Stimulated activated naive B cell treated with anti-CD40 and anti-IgM and Interleukin-4, amounts not matched to agents 10 μg/mL and 1 μg/mL and 100 μg/mL, for 72 hours (primary cell): ENCODE measurements at regions not wholly inside any gene's neighbourhood (a gene's known extent, or its start where the extent isn't known, plus 50 kb on each side); places are given as distances from the start of the nearest gene placed in this dataset.

Experiments
- ATAC-seq, 2 donors: fragments of 150-1000 bp; cut with Tn5 transposase; replicated peaks; 2 replicates each; pipeline ENCODE4 v1.10.0; 2021; ENCODE audit warnings: moderate library complexity in 1 of 2
- DNase-seq: peaks from one replicate; pipeline ENCODE4 v3.0.0; 2021
- H3K27ac Mint-ChIP-seq: one replicate; pipeline ENCODE4 v1.8.0; 2022; ENCODE audit warnings: mild to moderate bottlenecking, mixed read lengths
- H3K27me3 Mint-ChIP-seq, 2 donors: one replicate each; pipeline ENCODE4 v1.8.0; 2022; ENCODE audit warnings: mixed read lengths in 2 of 2
- H3K36me3 Mint-ChIP-seq, 2 donors: one replicate each; pipeline ENCODE4 v1.8.0; 2022; ENCODE audit warnings: mixed read lengths in 2 of 2, mild to moderate bottlenecking in 1 of 2
- H3K4me1 Mint-ChIP-seq, 2 donors: one replicate each; pipeline ENCODE4 v1.8.0; 2022; ENCODE audit warnings: mixed read lengths in 2 of 2, mild to moderate bottlenecking in 1 of 2
- H3K4me3 Mint-ChIP-seq, 2 donors: one replicate each; pipeline ENCODE4 v1.8.0; 2022; ENCODE audit warnings: mild to moderate bottlenecking in 2 of 2, mixed read lengths in 2 of 2, moderate library complexity in 1 of 2
- H3K9me3 Mint-ChIP-seq, 2 donors: one replicate each; pipeline ENCODE4 v1.8.0; 2022; ENCODE audit warnings: mixed read lengths in 2 of 2, mild to moderate bottlenecking in 1 of 2

DNA sequence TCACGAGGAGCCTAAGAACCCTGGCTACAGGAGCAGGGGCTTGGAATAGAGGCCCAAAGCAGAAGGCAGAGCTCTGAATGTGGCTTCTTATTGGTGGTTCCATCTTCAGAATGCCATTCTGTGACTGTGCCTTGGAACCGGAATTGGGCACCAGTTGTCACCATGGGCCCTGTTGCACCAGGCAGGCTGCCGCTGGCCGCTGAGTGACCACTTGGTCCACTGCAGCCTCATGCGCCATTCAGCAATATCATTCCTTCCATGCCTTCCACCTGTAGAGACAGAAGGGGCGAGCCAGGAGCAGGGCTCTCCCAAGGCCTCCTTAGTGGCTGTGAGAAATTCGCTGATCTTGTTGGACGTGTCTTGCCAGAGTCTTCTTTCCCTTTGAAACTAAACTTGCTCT is 270.3 kb upstream of the CHD6 start:
- Mint-ChIP-seq H3K27me3 (peaks cover 3 to 8% of the 10 kb centered on the region in 2 donors), H3K36me3 (no peaks in the 10 kb centered on the region), H3K4me3 (no peak overlapping the region), H3K27ac (no peak overlapping the region), H3K9me3 (no peaks in the 10 kb centered on the region), H3K4me1 (no peaks in the 10 kb centered on the region)
- ATAC-seq = no peak
- no peak for DNase-seq

DNA sequence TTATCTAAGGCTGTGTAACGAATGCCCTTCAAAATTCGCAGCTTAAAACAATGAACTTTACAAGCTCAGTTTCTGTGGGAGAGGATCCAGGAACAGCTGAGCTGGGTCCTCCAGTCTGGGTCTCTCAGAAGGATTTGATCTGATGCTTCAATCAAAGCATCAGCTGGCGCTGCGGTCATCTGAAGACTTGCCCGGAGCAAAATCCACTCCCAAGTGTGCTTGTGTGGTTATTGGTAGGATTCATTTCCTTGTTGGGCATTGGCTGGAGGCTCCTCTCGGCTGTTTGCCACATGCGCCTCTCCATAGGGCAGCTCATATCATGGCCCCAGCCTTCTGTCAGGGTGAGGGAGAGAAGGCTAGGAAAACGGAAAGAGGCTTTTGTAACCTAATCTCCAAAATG is 269.3 kb upstream of the CHD6 start:
- H3K36me3 Mint-ChIP-seq = no peaks in the 10 kb centered on the region
- no peak for ATAC-seq
- DNase-seq = no peak
- H3K27me3 Mint-ChIP-seq = peaks cover 3 to 8% of the 10 kb centered on the region in 2 donors
- H3K4me3 Mint-ChIP-seq = no peak overlapping the region
- no peaks in the 10 kb centered on the region for H3K9me3 Mint-ChIP-seq
- no peak overlapping the region for H3K27ac Mint-ChIP-seq
- no peaks in the 10 kb centered on the region for H3K4me1 Mint-ChIP-seq

DNA sequence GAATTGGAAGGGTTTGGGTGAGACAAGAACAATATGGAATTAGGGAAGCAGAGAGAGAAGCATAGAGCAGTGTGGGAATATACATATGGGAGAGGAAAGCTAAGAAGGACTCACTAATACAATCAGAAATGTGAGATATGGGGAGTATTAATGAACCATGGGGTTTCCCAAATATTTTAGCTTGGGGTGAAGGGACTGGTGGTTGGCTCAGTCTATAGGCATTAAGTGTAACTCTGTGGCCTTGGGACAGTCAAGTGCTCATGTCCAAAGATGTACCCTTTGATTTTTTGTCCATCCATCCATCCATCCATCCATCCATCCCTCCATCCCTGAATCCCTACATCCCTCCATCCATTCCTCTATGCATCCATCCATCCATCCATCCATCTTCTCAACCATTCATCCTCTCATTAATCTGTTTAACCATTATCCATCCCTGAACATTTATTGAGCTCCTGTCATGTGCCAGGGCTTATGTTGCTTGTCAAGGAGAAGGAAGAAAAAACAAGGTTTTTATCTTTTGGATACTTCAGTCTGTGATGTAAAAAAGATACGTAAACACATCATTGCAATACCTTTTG is 263.4 kb upstream of the CHD6 start:
- no peak for ATAC-seq
- Mint-ChIP-seq H3K9me3 (no peaks in the 10 kb centered on the region), H3K27ac (no peak overlapping the region), H3K27me3 (peaks cover 3 to 8% of the 10 kb centered on the region in 2 donors), H3K4me1 (no peaks in the 10 kb centered on the region), H3K36me3 (no peaks in the 10 kb centered on the region), H3K4me3 (no peak overlapping the region)
- DNase-seq = no peak

DNA sequence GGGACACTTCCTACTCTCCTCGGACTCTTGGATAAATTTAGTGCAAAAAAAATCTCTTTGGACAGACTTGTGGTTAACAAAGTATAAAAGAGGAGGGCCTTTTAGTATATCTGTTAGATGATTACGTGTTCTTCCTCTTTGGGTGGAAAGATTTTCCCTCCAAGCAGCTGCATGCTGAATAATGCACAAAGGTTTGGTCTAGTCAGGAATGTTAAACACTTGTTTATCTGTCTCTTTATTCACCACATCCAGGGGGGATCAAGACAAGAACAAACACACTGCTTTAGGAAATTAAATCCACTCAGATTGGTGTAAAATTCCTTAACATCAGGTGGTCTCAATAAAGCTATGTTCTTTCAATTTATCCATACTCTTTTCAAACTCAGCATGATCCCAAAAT is 260.9 kb upstream of the CHD6 start:
- Mint-ChIP-seq H3K4me3 (no peak overlapping the region), H3K9me3 (no peaks in the 10 kb centered on the region), H3K36me3 (no peaks in the 10 kb centered on the region), H3K4me1 (no peaks in the 10 kb centered on the region), H3K27ac (no peak overlapping the region), H3K27me3 (peaks cover 0 to 3% of the 10 kb centered on the region in 2 donors)
- no peak for ATAC-seq
- DNase-seq = no peak

DNA sequence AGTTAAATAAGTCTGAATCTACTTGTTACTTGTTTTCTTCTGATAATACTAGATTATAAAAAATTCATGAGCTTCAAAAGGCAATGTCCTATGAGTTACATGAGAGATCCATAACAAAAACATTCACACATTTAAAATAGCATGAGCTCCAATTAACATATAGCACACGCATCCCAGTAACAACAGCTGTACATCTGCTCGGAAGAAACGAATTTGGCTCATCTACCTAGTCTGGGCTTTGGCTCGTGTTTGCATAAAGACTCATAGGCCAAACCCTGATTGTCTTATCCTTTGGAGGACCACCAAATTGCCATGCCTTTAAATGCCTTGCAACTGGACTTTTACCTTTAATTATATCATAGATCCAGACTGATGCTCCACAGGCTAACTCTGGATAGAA is 259.7 kb upstream of the CHD6 start:
- no peak for DNase-seq
- no peak overlapping the region for H3K4me3 Mint-ChIP-seq
- no peaks in the 10 kb centered on the region for H3K36me3 Mint-ChIP-seq
- no peak for ATAC-seq
- H3K4me1 Mint-ChIP-seq = no peaks in the 10 kb centered on the region
- H3K27me3 Mint-ChIP-seq = no peaks in the 10 kb centered on the region
- no peaks in the 10 kb centered on the region for H3K9me3 Mint-ChIP-seq
- H3K27ac Mint-ChIP-seq = no peak overlapping the region

DNA sequence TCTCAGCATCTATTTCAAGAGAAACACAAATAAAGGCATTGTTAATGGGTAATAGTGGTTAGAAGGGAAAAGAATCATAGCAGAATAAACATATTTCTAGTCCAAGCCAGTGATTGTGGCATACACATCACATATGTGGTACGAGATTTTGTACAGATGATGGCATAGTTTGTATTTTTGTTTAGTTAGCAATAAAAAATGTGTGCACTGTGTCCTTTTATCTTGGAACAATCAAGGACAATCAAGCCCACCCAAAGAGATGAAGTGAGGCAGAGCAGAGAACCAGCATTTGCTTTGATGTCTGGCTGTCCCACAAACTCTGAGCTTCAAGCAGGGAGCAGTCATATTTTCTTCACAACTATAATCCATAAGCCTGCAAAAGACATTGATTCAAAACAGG is 256.5 kb upstream of the CHD6 start:
- no peaks in the 10 kb centered on the region for H3K27me3 Mint-ChIP-seq
- H3K9me3 Mint-ChIP-seq = peaks cover under 1 to 3% of the 10 kb centered on the region in 2 donors
- DNase-seq (no peak), ATAC-seq (no peak)
- H3K36me3 Mint-ChIP-seq = peaks cover 0 to 2% of the 10 kb centered on the region in 2 donors
- no peak overlapping the region for H3K27ac Mint-ChIP-seq
- no peak overlapping the region for H3K4me3 Mint-ChIP-seq
- H3K4me1 Mint-ChIP-seq = no peaks in the 10 kb centered on the region

DNA sequence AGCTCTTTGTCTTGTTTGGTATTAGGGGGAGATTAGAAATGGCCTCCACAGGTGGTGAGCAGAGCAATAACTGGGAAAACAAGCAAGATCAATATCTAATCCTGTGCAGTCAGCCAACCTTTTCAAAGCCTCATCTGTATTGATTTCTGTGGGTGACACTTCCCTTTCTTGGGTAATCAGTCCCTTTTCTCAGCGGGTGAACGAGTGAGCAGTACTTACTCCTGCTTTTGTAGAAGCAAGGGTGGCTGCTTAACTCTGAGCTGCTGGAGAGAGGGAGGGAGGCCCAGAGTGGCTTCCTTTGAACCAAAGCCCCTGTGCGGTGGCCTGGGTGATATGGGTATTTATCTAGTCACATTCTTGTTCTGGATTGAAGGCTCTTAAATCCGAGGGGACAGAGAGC is 254.8 kb upstream of the CHD6 start:
- H3K4me3 Mint-ChIP-seq = no peak overlapping the region
- ATAC-seq (no peak), DNase-seq (no peak)
- H3K4me1 Mint-ChIP-seq = no peaks in the 10 kb centered on the region
- H3K27me3 Mint-ChIP-seq = no peaks in the 10 kb centered on the region
- peaks cover 0 to 2% of the 10 kb centered on the region in 2 donors for H3K36me3 Mint-ChIP-seq
- H3K9me3 Mint-ChIP-seq = peaks cover 5 to 8% of the 10 kb centered on the region in 2 donors
- H3K27ac Mint-ChIP-seq = no peak overlapping the region

DNA sequence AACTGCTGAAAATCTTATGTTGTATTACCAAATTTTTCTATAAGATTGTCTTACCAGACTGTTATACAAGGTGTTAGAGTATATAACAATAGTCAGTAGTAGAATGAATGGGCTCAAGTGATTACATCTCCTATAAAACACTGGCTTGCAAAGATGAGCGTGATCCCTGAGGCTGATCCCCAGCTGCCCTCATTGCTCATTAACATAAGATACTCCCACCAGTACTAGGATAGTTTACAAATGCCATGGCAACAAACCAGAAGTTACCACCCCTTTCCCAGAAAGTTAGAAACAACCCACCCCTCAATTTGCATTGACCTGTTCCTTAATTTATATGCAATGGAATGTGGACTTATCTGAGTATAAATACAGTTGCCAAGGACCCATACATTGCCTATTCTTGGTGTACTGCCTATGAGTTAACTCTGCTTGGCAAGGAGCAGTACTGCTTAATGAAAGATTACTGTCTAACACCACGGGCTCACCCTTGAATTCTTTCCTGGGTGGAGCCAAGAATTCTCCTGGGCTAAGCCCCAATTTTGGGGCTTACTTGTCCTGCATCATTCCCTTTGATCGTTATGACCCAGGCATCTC is 252.8 kb upstream of the CHD6 start:
- ATAC-seq = no peak
- no peak overlapping the region for H3K27ac Mint-ChIP-seq
- no peaks in the 10 kb centered on the region for H3K27me3 Mint-ChIP-seq
- peaks cover 10 to 13% of the 10 kb centered on the region in 2 donors for H3K9me3 Mint-ChIP-seq
- no peaks in the 10 kb centered on the region for H3K4me1 Mint-ChIP-seq
- no peak for DNase-seq
- no peak overlapping the region for H3K4me3 Mint-ChIP-seq
- H3K36me3 Mint-ChIP-seq = peaks cover 0 to 2% of the 10 kb centered on the region in 2 donors

DNA sequence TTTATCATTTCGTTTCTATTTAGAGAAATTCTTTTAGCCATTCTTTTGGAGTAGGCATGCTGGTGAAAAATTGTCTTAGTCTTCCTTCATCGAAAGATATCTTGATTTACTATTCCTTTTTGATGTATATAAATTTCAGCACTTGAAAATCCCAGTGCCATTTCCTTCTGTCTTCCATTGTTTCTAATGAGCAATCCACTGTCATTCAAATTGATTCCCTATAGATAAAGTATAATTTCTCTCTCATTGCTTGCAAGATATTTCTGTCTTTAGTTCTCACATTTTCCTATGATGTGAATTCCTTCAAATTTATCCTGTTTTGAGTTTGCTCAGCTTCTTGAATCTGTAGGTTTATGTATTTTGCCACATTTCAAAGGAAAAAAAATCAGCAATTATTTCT is 251.1 kb upstream of the CHD6 start:
- Mint-ChIP-seq H3K27me3 (peaks cover 0 to 5% of the 10 kb centered on the region in 2 donors), H3K4me1 (no peaks in the 10 kb centered on the region), H3K27ac (no peak overlapping the region), H3K4me3 (no peak overlapping the region), H3K36me3 (peaks cover 0 to 2% of the 10 kb centered on the region in 2 donors), H3K9me3 (peaks cover 13% of the 10 kb centered on the region in 2 donors)
- DNase-seq (no peak), ATAC-seq (no peak)

DNA sequence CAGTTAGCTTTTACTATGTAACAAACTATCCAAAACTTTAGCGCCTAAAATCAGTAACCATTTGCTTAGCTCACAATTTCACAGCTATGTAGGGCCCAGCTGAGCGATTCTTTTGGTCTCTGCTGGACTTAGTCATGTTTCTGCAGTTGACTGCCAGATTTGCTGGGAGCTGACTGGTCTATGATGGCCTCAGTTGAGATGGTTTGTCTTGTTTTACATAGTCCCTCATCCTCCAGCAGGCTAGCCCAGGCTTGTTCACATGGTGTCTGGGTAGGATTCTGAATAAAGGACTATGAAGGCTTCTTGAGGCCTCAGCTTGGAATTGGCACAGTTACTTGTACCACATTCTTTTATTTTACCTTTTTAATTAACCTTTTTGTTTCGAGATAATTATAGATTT is 247.8 kb upstream of the CHD6 start:
- ATAC-seq (no peak), DNase-seq (no peak)
- no peak overlapping the region for H3K27ac Mint-ChIP-seq
- H3K4me1 Mint-ChIP-seq = no peaks in the 10 kb centered on the region
- H3K9me3 Mint-ChIP-seq = peaks cover 13% of the 10 kb centered on the region in 2 donors
- H3K4me3 Mint-ChIP-seq = no peak overlapping the region
- H3K27me3 Mint-ChIP-seq = peaks cover 0 to 11% of the 10 kb centered on the region in 2 donors
- no peaks in the 10 kb centered on the region for H3K36me3 Mint-ChIP-seq

DNA sequence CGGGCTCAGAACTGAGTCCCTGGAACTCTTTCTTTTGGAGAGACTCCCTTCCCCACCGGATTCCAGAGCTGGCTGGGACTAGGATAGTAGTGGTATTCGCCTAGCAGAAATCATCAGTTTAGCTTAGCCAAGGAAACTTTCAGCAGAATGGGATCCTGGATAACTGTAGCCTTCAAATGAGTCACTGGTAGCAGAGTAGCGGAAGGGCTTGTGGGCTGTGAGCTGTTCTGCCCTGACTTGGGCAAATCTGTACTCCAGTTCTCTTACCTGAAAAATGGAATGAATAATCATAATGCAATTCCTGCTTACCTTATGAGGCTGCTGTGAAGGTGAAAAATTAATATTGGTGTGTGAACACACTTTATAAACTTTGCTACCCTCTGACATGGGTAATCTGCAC is 244.3 kb upstream of the CHD6 start:
- ATAC-seq (no peak), DNase-seq (no peak)
- Mint-ChIP-seq H3K27me3 (peaks cover 0 to 11% of the 10 kb centered on the region in 2 donors), H3K27ac (no peak overlapping the region), H3K36me3 (no peaks in the 10 kb centered on the region), H3K4me1 (no peaks in the 10 kb centered on the region), H3K9me3 (peaks cover under 1 to 8% of the 10 kb centered on the region in 2 donors), H3K4me3 (no peak overlapping the region)

DNA sequence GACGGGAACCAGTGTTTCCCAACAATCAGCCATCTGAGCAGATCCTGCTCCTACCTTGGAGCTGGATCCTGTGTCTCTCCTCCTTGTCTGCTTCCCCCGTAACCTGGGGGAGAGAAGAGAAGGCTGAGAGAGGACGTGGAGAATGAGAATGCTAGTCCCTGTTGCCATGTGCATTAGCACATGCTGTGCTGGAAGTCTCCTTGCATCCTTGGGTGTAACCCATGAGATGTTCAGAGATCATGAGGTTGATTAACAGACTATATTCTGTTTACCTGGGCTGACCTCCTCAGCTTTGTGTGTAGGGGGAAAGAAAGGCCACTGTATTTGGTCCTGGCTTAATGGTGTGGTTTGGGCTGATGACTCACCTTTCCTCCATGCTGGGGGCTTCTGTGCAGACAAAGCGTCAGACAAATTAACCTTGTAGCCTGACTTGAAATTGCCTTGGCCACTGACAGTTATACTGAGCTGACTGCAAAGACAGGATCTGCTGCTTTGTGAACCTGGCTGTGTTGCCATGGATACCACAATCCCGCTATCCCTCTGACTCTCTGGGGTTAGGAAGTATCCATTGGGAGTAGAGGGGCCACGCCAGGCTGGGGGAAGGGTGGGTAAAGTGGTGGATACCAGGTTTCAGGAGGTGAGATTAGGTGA is 243.7 kb upstream of the CHD6 start:
- no peak for ATAC-seq
- Mint-ChIP-seq H3K27ac (no peak overlapping the region), H3K4me1 (no peaks in the 10 kb centered on the region), H3K36me3 (no peaks in the 10 kb centered on the region), H3K27me3 (peaks cover 0 to 11% of the 10 kb centered on the region in 2 donors), H3K9me3 (peaks cover 0 to 9% of the 10 kb centered on the region in 2 donors), H3K4me3 (no peak overlapping the region)
- no peak for DNase-seq

DNA sequence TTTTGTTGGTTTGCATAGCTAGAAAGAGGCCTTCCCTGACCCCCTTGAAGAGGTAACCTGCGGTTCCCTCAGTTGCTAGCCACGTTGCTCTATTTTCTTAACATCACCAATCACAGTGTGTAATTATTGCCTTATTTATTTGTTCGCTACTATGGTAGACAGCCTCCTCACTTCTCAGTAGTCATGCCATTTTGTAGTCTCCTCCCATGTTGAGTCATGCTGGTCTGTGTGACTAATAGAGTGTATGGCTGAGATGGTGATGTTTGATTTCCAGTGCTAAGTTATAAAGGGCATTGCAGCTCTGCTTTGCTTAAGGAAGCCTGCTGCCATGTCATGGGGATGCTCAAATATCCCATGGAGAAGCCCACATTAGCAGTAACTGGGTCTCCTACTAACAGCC is 236.6 kb upstream of the CHD6 start:
- DNase-seq (no peak), ATAC-seq (no peak)
- Mint-ChIP-seq H3K4me3 (no peak overlapping the region), H3K4me1 (no peaks in the 10 kb centered on the region), H3K27me3 (peaks cover 7 to 10% of the 10 kb centered on the region in 2 donors), H3K27ac (no peak overlapping the region), H3K36me3 (no peaks in the 10 kb centered on the region), H3K9me3 (peaks cover 0 to 4% of the 10 kb centered on the region in 2 donors)

DNA sequence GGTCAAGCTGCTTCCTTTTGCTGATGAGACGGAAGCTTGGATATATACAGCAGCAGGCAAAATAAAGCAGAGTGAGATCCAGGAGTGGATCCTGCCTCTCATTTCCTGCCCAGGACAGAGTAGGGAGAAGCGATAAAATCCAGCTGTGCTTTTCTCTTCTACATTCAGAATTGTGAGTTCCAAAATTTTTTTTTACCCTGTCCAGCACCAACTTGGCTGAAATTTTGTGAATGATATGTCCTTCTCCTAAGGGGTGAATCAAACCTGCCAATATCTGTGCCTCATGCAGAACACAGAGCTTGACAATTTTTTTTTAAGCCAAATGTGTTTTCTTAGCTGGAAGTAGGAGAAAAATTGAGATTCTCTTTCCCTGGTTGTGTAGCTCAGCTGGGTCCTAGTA is 235.6 kb upstream of the CHD6 start:
- no peaks in the 10 kb centered on the region for H3K4me1 Mint-ChIP-seq
- no peaks in the 10 kb centered on the region for H3K36me3 Mint-ChIP-seq
- no peak overlapping the region for H3K27ac Mint-ChIP-seq
- H3K9me3 Mint-ChIP-seq = peaks cover 0 to 4% of the 10 kb centered on the region in 2 donors
- H3K27me3 Mint-ChIP-seq = peaks cover 7 to 10% of the 10 kb centered on the region in 2 donors
- ATAC-seq (no peak), DNase-seq (no peak)
- no peak overlapping the region for H3K4me3 Mint-ChIP-seq

DNA sequence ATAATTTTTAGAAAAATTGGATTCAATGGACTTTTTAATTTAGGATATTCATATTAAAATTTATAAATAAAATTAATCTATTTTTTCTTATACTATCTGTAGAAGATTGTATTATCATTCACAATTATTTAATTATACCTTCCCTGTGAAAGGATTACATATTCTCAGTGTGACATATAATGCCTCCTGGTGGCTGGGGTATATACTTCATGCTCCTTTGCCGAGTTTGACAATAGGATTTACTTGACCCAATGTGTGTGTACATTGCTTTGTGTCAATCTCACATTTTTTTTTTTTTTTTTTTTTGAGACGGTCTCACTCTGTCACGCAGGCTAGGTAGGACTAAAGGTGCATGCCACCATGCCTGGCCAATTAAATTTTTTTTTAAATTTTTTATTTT is 230.0 kb upstream of the CHD6 start:
- no peak for DNase-seq
- Mint-ChIP-seq H3K4me1 (no peaks in the 10 kb centered on the region), H3K27me3 (peaks cover 0 to 4% of the 10 kb centered on the region in 2 donors), H3K27ac (no peak overlapping the region), H3K36me3 (no peaks in the 10 kb centered on the region), H3K4me3 (no peak overlapping the region), H3K9me3 (no peaks in the 10 kb centered on the region)
- ATAC-seq = no peak
